CD14-positive monocyte (primary cell): ENCODE measurements at regions not wholly inside any gene's neighbourhood (a gene's known extent, or its start where the extent isn't known, plus 50 kb on each side); places are given as distances from the start of the nearest gene placed in this dataset.

ENCODE experiments used
- DNase-seq, 3 donors: peaks; one replicate each; pipeline ENCODE4 v3.0.0-alpha.2; 2011 to 2022
- H2AFZ ChIP-seq: 2 replicates; pipeline ENCODE4 v1.6.0; 2012; ENCODE audit warnings: mild to moderate bottlenecking, low read depth, low read length, inconsistent platforms; ENCODE audit not compliant: insufficient read depth, poor library complexity, severe bottlenecking
- H3K27ac ChIP-seq, 2 donors: 1 replicate in 1 of 2; 2 replicates in 1 of 2; pipeline ENCODE4 v1.5.1; 2012 to 2013; ENCODE audit warnings: low read length in 2 of 2, control low read depth in 1 of 2, inconsistent platforms in 1 of 2, low read depth in 1 of 2, mild to moderate bottlenecking in 1 of 2
- H3K27me3 ChIP-seq, 2 donors: one replicate each; pipeline versions ENCODE4 v1.6.0 to v1.6.1; 2011 to 2013; ENCODE audit warnings: low read length in 2 of 2; ENCODE audit not compliant: control insufficient read depth in 2 of 2, insufficient read depth in 2 of 2
- H3K36me3 ChIP-seq, 2 donors: replicated peaks in 1 of 2; 1 replicate in 1 of 2; 2 replicates in 1 of 2; pipeline versions ENCODE4 v1.5.1 to v1.6.1; 2012 to 2013; ENCODE audit warnings: low read length in 2 of 2, control low read depth in 1 of 2, inconsistent platforms in 1 of 2, mild to moderate bottlenecking in 1 of 2; ENCODE audit not compliant: insufficient read depth in 2 of 2, control insufficient read depth in 1 of 2
- H3K4me1 ChIP-seq, 2 donors: 1 replicate in 1 of 2; 2 replicates in 1 of 2; pipeline versions ENCODE4 v1.5.1 to v1.6.1; 2012 to 2013; ENCODE audit warnings: low read length in 2 of 2, control low read depth in 1 of 2, inconsistent platforms in 1 of 2, mild to moderate bottlenecking in 1 of 2, moderate library complexity in 1 of 2; ENCODE audit not compliant: insufficient read depth in 2 of 2, control insufficient read depth in 1 of 2
- H3K4me2 ChIP-seq: replicated peaks from 2 replicates; pipeline ENCODE3; 2012; ENCODE audit warnings: low read length, moderate library complexity, mild to moderate bottlenecking; ENCODE audit not compliant: poor library complexity, severe bottlenecking; ENCODE audit errors: extremely low read depth
- H3K4me3 ChIP-seq, 3 experiments: fragments of 200-600 bp in 1 of 3; sonication (generic) in 1 of 3; replicated peaks in 1 of 3; 1 replicate in 2 of 3; 2 replicates in 1 of 3; pipeline ENCODE4 v1.5.1; 2011 to 2013; ENCODE audit warnings: low read length in 3 of 3, mild to moderate bottlenecking in 3 of 3, control low read depth in 2 of 3, low read depth in 2 of 3, inconsistent platforms in 1 of 3, moderate library complexity in 1 of 3
- H3K79me2 ChIP-seq: 2 replicates; pipeline ENCODE4 v1.6.0; 2012; ENCODE audit warnings: mild to moderate bottlenecking, control low read depth, inconsistent platforms, low read length, moderate library complexity; ENCODE audit not compliant: insufficient read depth
- H3K9ac ChIP-seq: 2 replicates; pipeline ENCODE4 v1.6.0; 2017; ENCODE audit warnings: low read length, mild to moderate bottlenecking; ENCODE audit not compliant: insufficient read depth, poor library complexity, severe bottlenecking
- H3K9me3 ChIP-seq, 2 donors: replicated peaks in 1 of 2; 1 replicate in 1 of 2; 2 replicates in 1 of 2; pipeline versions ENCODE4 v1.5.1 to v1.6.1; 2012 to 2013; ENCODE audit warnings: low read length in 2 of 2, control low read depth in 1 of 2; ENCODE audit not compliant: control insufficient read depth in 1 of 2, insufficient read depth in 1 of 2
- H4K20me1 ChIP-seq: 2 replicates; pipeline ENCODE4 v1.6.0; 2012; ENCODE audit warnings: mild to moderate bottlenecking, low read length, control low read depth, moderate library complexity; ENCODE audit not compliant: insufficient read depth
- H3K27ac Mint-ChIP-seq, 7 donors: one replicate each; pipeline ENCODE4 v1.8.0; 2020; ENCODE audit warnings: mild to moderate bottlenecking in 7 of 7, mixed read lengths in 7 of 7, moderate library complexity in 6 of 7, inconsistent platforms in 2 of 7
- H3K27me3 Mint-ChIP-seq, 3 donors: one replicate each; pipeline ENCODE4 v1.8.0; 2021 to 2022; ENCODE audit warnings: low read depth in 3 of 3, mild to moderate bottlenecking in 3 of 3, mixed read lengths in 3 of 3, moderate library complexity in 3 of 3, inconsistent platforms in 1 of 3
- H3K36me3 Mint-ChIP-seq, 2 donors: one replicate each; pipeline ENCODE4 v1.8.0; 2020; ENCODE audit warnings: mixed read lengths in 2 of 2, inconsistent platforms in 1 of 2, mild to moderate bottlenecking in 1 of 2
- H3K4me1 Mint-ChIP-seq: one replicate; pipeline ENCODE4 v1.8.0; 2020; ENCODE audit warnings: mild to moderate bottlenecking, mixed read lengths
- H3K4me3 Mint-ChIP-seq, 2 donors: one replicate each; pipeline ENCODE4 v1.8.0; 2020; ENCODE audit warnings: mild to moderate bottlenecking in 2 of 2, mixed read lengths in 2 of 2, moderate library complexity in 1 of 2
- H3K9me3 Mint-ChIP-seq, 7 donors: one replicate each; pipeline ENCODE4 v1.8.0; 2020 to 2022; ENCODE audit warnings: mixed read lengths in 7 of 7, mild to moderate bottlenecking in 6 of 7, moderate library complexity in 6 of 7, inconsistent platforms in 2 of 7
- WGBS: methylation state at CpG from one replicate; pipeline ENCODE4 v1.1.5; 2013; ENCODE audit warnings: missing lambda C conversion rate; ENCODE audit not compliant: insufficient coverage; 5-methylcytosine and 5-hydroxymethylcytosine counted together
- intact Hi-C, 2 donors: fragments of 100-400 bp; cut with micrococcal nuclease; formaldehyde crosslinking; loops; one replicate each; pipeline versions ENCODE4 v1.15.0 to v1.15.1; 2023
- TF ChIP-seq, protein P1 (sequence below): fragments of 200-600 bp; IDR thresholded peaks from one replicate; pipeline ENCODE4 v1.8.0; 2022; ENCODE audit warnings: antibody characterized with exemption, mild to moderate bottlenecking

GRCh38 chr15:77717333-77717990 is 84.8 kb upstream of the LINGO1 start:
- H3K36me3 Mint-ChIP-seq: no peaks in the 10 kb centered on the region
- no peaks in the 10 kb centered on the region for H3K4me1 Mint-ChIP-seq
- 79% methylated on average over 9 of the region's 14 CpGs for WGBS
- Histone ChIP-seq H3K27ac (no peak overlapping the region), H3K9me3 (no peaks in the 10 kb centered on the region), H3K27me3 (no peaks in the 10 kb centered on the region), H3K9ac (no peak overlapping the region), H3K4me3 (no peak overlapping the region), H3K4me1 (no peaks in the 10 kb centered on the region), H4K20me1 (no peaks in the 10 kb centered on the region), H2AFZ (no peak overlapping the region), H3K4me2 (no peak overlapping the region), H3K79me2 (no peaks in the 10 kb centered on the region), H3K36me3 (no peaks in the 10 kb centered on the region)
- no peaks in the 10 kb centered on the region for H3K9me3 Mint-ChIP-seq
- no peak for DNase-seq
- TF ChIP-seq, protein P1, sequence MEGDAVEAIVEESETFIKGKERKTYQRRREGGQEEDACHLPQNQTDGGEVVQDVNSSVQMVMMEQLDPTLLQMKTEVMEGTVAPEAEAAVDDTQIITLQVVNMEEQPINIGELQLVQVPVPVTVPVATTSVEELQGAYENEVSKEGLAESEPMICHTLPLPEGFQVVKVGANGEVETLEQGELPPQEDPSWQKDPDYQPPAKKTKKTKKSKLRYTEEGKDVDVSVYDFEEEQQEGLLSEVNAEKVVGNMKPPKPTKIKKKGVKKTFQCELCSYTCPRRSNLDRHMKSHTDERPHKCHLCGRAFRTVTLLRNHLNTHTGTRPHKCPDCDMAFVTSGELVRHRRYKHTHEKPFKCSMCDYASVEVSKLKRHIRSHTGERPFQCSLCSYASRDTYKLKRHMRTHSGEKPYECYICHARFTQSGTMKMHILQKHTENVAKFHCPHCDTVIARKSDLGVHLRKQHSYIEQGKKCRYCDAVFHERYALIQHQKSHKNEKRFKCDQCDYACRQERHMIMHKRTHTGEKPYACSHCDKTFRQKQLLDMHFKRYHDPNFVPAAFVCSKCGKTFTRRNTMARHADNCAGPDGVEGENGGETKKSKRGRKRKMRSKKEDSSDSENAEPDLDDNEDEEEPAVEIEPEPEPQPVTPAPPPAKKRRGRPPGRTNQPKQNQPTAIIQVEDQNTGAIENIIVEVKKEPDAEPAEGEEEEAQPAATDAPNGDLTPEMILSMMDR: no peak
- peaks cover 7 to 14% (median 9%) of the 10 kb centered on the region in 3 donors for H3K27me3 Mint-ChIP-seq
- H3K27ac Mint-ChIP-seq: no peak overlapping the region
- H3K4me3 Mint-ChIP-seq: no peak overlapping the region
- intact Hi-C loops: no loop called here

DNA sequence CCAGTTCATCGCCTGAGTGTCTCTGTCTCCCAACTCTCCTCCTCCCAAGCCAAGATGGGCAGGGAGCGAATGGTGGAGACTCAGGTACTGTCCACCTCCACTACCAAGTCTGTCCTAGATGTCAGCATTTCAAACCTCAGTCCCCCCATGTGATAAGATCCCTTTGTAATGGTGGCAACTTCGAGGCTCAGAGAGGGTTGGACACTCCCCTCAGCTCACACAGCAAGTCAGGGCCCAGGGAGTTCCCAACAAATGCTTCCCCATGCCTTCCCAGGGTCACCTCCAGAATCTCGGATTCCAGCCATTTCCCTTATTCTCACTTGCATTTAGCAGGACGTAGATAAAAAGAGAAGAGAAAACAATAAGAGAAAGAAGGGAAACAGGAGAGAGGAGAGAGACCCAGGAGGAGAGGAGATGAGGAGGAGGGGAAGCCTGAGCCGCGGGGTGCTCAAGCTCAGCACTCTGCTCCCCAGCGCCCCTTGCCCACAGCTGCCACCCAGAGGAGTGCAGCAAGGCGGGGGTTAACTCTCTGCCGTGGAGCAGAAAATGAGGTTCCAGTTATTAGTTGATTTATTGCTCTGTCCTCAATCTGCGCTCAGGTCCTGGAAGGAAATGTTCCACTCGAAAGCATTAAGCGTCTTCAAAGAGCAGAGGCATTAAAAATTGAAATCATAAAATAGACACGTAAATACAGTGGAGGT is 84.1 kb upstream of the LINGO1 start:
- Mint-ChIP-seq H3K36me3 (no peaks in the 10 kb centered on the region), H3K4me1 (no peaks in the 10 kb centered on the region), H3K27me3 (peaks cover 8 to 14% (median 9%) of the 10 kb centered on the region in 3 donors), H3K27ac (no peak overlapping the region), H3K9me3 (no peaks in the 10 kb centered on the region), H3K4me3 (no peak overlapping the region)
- no peak overlapping the region for H3K4me3 ChIP-seq
- H3K4me2 ChIP-seq: no peak overlapping the region
- H3K9ac ChIP-seq: no peak overlapping the region
- H3K27me3 ChIP-seq: no peaks in the 10 kb centered on the region
- no peaks in the 10 kb centered on the region for H3K4me1 ChIP-seq
- H3K36me3 ChIP-seq: no peaks in the 10 kb centered on the region
- TF ChIP-seq, protein P1: no peak
- intact Hi-C loops: no loop called here
- no peaks in the 10 kb centered on the region for H3K79me2 ChIP-seq
- H3K9me3 ChIP-seq: no peaks in the 10 kb centered on the region
- DNase-seq: no peak
- no peaks in the 10 kb centered on the region for H4K20me1 ChIP-seq
- WGBS: 31% methylated on average over 9 of the region's 14 CpGs
- no peak overlapping the region for H3K27ac ChIP-seq
- no peak overlapping the region for H2AFZ ChIP-seq
